KBM-7 (cell line): ENCODE measurements at regions not wholly inside any gene's neighbourhood (a gene's known extent, or its start where the extent isn't known, plus 50 kb on each side); places are given as distances from the start of the nearest gene placed in this dataset.

Source experiments
- DNase-seq: peaks from one replicate; pipeline ENCODE4 v3.0.0-alpha.2; 2015
- in situ Hi-C: fragments of 300-500 bp; cut with MboI; formaldehyde crosslinking; loops from 2 replicates; pipeline ENCODE4 v1.14.3; 2020; ENCODE audit warnings: low sequenced_read_pairs, low pct_unique_long_range_greater_than_20kb, mixed read lengths

DNA sequence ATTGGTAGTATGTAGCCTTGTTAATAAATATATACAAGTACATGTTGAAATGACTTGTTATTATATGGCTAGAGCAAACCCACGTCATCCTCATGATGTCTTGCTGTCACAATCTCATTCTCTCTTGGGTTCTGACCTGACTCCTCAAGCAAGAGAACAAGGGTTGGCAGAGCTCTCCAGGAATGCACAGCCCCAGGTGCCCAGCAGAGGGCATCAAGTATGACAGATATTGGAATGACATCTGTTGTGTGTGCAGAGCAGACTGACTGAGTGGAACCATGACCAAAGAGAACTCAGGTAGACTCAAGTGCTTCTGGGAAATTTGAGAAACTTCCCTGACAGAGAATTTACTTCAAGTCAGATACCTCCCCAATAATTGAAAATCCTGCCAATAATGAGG lies 90.6 kb downstream of the PAX1 start:
- DNase-seq = no peak

DNA sequence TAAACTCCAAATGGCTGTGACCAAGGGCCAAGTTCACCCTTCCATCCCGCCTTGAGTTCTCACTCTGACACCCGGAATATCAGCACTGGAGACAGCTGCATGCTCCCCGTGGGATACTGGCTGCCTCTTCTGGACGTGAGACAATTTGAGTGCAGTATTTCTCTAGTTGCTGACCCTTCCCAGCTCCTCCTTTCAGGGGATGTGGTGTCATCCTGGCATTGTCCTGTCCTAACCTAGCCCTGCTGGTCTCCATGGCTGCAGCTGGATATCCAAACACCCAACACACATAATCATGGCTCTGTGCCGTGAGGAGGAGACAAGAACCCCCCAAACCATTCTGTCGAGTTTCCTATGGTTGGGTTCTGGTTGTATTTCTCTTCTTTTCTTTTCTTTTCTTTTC lies 82.6 kb downstream of the PAX1 start:
- no peak for DNase-seq
- in situ Hi-C loops = no loop called here

More for the DNA sequence above, 90.6 kb downstream of the PAX1 start:
- in situ Hi-C loops = no loop called here

GRCh38 chr20:21781446-21782075 lies 76.1 kb downstream of the PAX1 start:
- in situ Hi-C loops = no loop called here
- no peak for DNase-seq

DNA sequence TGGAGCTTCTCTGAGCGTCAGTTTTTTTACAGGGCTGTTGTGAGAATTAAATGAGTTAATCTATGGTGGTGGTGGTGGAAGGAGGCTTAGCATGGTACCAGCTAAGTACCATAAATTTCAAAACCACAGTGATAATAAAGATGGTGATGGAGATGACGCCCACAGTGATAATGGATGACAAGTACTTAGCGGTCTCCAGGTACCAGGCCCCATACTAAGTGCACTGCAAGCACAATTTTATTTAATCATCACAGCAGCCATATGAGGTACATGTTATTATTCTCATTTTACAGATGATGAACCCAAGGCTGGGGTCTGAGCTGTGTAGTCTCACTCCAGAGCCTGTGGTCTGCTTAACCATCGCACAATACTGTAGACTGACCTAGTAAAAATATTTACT lies 75.1 kb downstream of the PAX1 start:
- DNase-seq = no peak
- in situ Hi-C loops = no loop called here
